Brain microvascular endothelial cell (primary cell): ENCODE measurements at regions not wholly inside any gene's neighbourhood (a gene's known extent, or its start where the extent isn't known, plus 50 kb on each side); places are given as distances from the start of the nearest gene placed in this dataset.

Experiments used
- DNase-seq: peaks from one replicate; pipeline ENCODE4 v3.0.0-alpha.2; 2020
- H3K27ac ChIP-seq: fragments of 250-450 bp; sonication (Bioruptor Pico); 2 replicates; pipeline ENCODE4 v1.5.1; 2020; ENCODE audit warnings: mild to moderate bottlenecking, moderate library complexity
- H3K27me3 ChIP-seq: fragments of 250-450 bp; sonication (Bioruptor Pico); replicated peaks from 2 replicates; pipeline ENCODE4 v1.5.1; 2020; ENCODE audit warnings: mild to moderate bottlenecking
- H3K36me3 ChIP-seq: fragments of 250-450 bp; sonication (Bioruptor Pico); replicated peaks from 2 replicates; pipeline ENCODE4 v1.5.1; 2020; ENCODE audit warnings: mild to moderate bottlenecking
- H3K4me3 ChIP-seq: 2 replicates; pipeline ENCODE4 v1.5.1; 2011; ENCODE audit warnings: low read depth, mild to moderate bottlenecking, control low read depth, low read length, moderate library complexity
- CTCF ChIP-seq: IDR thresholded peaks from 2 replicates; pipeline ENCODE4 v1.5.1; 2011; ENCODE audit warnings: low read depth, mild to moderate bottlenecking, moderate library complexity, low read length, control low read depth, inconsistent platforms; ENCODE audit errors: missing control alignments
- in situ Hi-C: cut with HindIII; loops from 2 replicates; pipeline ENCODE4 v1.10.0; 2017; ENCODE audit warnings: low sequenced_read_pairs, low pct_ligation_motif_present

- in situ Hi-C loops: no loop called here
- H3K27me3 ChIP-seq: no peaks in the 10 kb centered on the region
- no peak for TF ChIP-seq CTCF
- H3K4me3 ChIP-seq: no peak overlapping the region
- no peaks in the 10 kb centered on the region for H3K36me3 ChIP-seq
- no peak for DNase-seq
- H3K27ac ChIP-seq: no peak overlapping the region
Observed at GRCh38 chr11:38156495-38157146, 1558.6 kb upstream of the RAG2 start.

GRCh38 chr11:38155856-38156255 is 1557.8 kb upstream of the RAG2 start:
- no peak for DNase-seq
- no peak for TF ChIP-seq CTCF
- Histone ChIP-seq H3K4me3 (no peak overlapping the region), H3K27me3 (no peaks in the 10 kb centered on the region), H3K27ac (no peak overlapping the region), H3K36me3 (no peaks in the 10 kb centered on the region)
- in situ Hi-C loops: no loop called here

GRCh38 chr11:38153985-38154384 is 1555.9 kb upstream of the RAG2 start:
- no peak for TF ChIP-seq CTCF
- Histone ChIP-seq H3K27me3 (no peaks in the 10 kb centered on the region), H3K4me3 (no peak overlapping the region), H3K27ac (no peak overlapping the region), H3K36me3 (no peaks in the 10 kb centered on the region)
- in situ Hi-C loops: no loop called here
- DNase-seq: no peak

GRCh38 chr11:38143852-38144251 is 1545.8 kb upstream of the RAG2 start:
- no peak for TF ChIP-seq CTCF
- Histone ChIP-seq H3K27me3 (no peaks in the 10 kb centered on the region), H3K36me3 (no peaks in the 10 kb centered on the region), H3K4me3 (no peak overlapping the region), H3K27ac (no peak overlapping the region)
- in situ Hi-C loops: no loop called here
- no peak for DNase-seq

GRCh38 chr11:38138972-38139371 is 1540.9 kb upstream of the RAG2 start:
- in situ Hi-C loops: no loop called here
- TF ChIP-seq CTCF: no peak
- H3K27me3 ChIP-seq: no peaks in the 10 kb centered on the region
- no peak overlapping the region for H3K27ac ChIP-seq
- H3K4me3 ChIP-seq: no peak overlapping the region
- DNase-seq: no peak
- no peaks in the 10 kb centered on the region for H3K36me3 ChIP-seq

- Histone ChIP-seq H3K36me3 (no peaks in the 10 kb centered on the region), H3K27ac (no peak overlapping the region), H3K27me3 (no peaks in the 10 kb centered on the region), H3K4me3 (no peak overlapping the region)
- no peak for DNase-seq
- TF ChIP-seq CTCF: no peak
- in situ Hi-C loops: no loop called here
Observed at GRCh38 chr11:38136887-38137286, 1538.9 kb upstream of the RAG2 start.
